ENCODE measurements at regions not wholly inside any gene's neighbourhood (a gene's known extent, or its start where the extent isn't known, plus 50 kb on each side); places are given as distances from the start of the nearest gene placed in this dataset.

GRCh38 chr2:225158360-225158759, 116.1 kb upstream of the DOCK10 start:
- H3K36me3 Mint-ChIP-seq (ENCODE audit: insufficient read depth in 1 of 3, low read depth in 3 of 3), result no peaks in the 10 kb centered on the region
- no peak overlapping the region for H2AK5ac ChIP-seq (ENCODE audit: insufficient read length, low read length)
- no peaks in the 10 kb centered on the region for H3K27me3 Mint-ChIP-seq (ENCODE audit: low read depth)
- H3K4ac ChIP-seq (ENCODE audit: low read depth, low read length), result no peak overlapping the region
- no peaks in the 10 kb centered on the region for H3K4me1 Mint-ChIP-seq
- no peak overlapping the region for H3K27ac Mint-ChIP-seq
- H2BK15ac ChIP-seq (ENCODE audit: low read depth, low read length), result no peak overlapping the region
- no peak overlapping the region for H3K14ac ChIP-seq (ENCODE audit: insufficient read depth, low read length)
- H2BK20ac ChIP-seq (ENCODE audit: low read depth, low read length, poor library complexity, severe bottlenecking), result no peak overlapping the region
- no peak overlapping the region for H3K27ac ChIP-seq (ENCODE audit: insufficient read length, low read depth, low read length)
- H2AFZ ChIP-seq (ENCODE audit: low read length), result no peak overlapping the region
- no peak overlapping the region for H3K23ac ChIP-seq (ENCODE audit: insufficient read length, low read depth, low read length)
- no peaks in the 10 kb centered on the region for H3K9me3 ChIP-seq (ENCODE audit: control insufficient read depth, low read depth, low read length)
- H3K56ac ChIP-seq (ENCODE audit: insufficient read length, low read depth, low read length), result no peak overlapping the region
- H3K27me3 ChIP-seq (ENCODE audit: insufficient read depth, low read length), result no peaks in the 10 kb centered on the region
- DNase-seq, result no peak
- H2BK12ac ChIP-seq (ENCODE audit: insufficient read length, low read depth, low read length), result no peak overlapping the region
- H4K5ac ChIP-seq (ENCODE audit: insufficient read length, low read depth, low read length), result no peak overlapping the region
- H3K4me1 ChIP-seq (ENCODE audit: insufficient read depth, low read length), result no peaks in the 10 kb centered on the region
- H2BK5ac ChIP-seq (ENCODE audit: insufficient read length, low read length), result no peak overlapping the region
- no peaks in the 10 kb centered on the region for H3K79me2 ChIP-seq (ENCODE audit: insufficient read depth, low read length)
- H4K91ac ChIP-seq (ENCODE audit: insufficient read length, low read depth, low read length), result no peak overlapping the region
- no peak overlapping the region for H2BK120ac ChIP-seq (ENCODE audit: low read depth, low read length, poor library complexity, severe bottlenecking)
- no peaks in the 10 kb centered on the region for H4K20me1 ChIP-seq (ENCODE audit: control insufficient read depth, insufficient read depth, insufficient read length)
- H3K79me1 ChIP-seq (ENCODE audit: insufficient read depth, low read depth, low read length, poor library complexity, severe bottlenecking), result no peaks in the 10 kb centered on the region
- no peaks in the 10 kb centered on the region for H3K9me3 Mint-ChIP-seq
- no peaks in the 10 kb centered on the region for H3K23me2 ChIP-seq (ENCODE audit: insufficient read length, low read depth, low read length, poor library complexity, severe bottlenecking)
- TF ChIP-seq CTCF (conservative IDR thresholded peaks at IDR 0.05), result no peak
- no peak overlapping the region for H3K9ac ChIP-seq (ENCODE audit: extremely low read depth, insufficient read length, low read length)
- H3T11ph ChIP-seq (ENCODE audit: low read length), result no peak overlapping the region
- no peak overlapping the region for H3K18ac ChIP-seq (ENCODE audit: insufficient read length, low read depth, low read length)
- no peak overlapping the region for H4K8ac ChIP-seq (replicated peaks; ENCODE audit: insufficient read length, low read depth, low read length)
- H3K4me3 Mint-ChIP-seq, result no peak overlapping the region
- no peak overlapping the region for H3K4me2 ChIP-seq (ENCODE audit: insufficient read depth, insufficient read length, low read length)
